HG02938 (cell line): ENCODE measurements at regions not wholly inside any gene's neighbourhood (a gene's known extent, or its start where the extent isn't known, plus 50 kb on each side); places are given as distances from the start of the nearest gene placed in this dataset.

ENCODE experiments used
- ATAC-seq: cut with Tn5 transposase; IDR thresholded peaks from one replicate; pipeline ENCODE4 v1.9.1; 2021; ENCODE audit warnings: mild to moderate bottlenecking, moderate library complexity; ENCODE audit not compliant: unreplicated experiment

DNA sequence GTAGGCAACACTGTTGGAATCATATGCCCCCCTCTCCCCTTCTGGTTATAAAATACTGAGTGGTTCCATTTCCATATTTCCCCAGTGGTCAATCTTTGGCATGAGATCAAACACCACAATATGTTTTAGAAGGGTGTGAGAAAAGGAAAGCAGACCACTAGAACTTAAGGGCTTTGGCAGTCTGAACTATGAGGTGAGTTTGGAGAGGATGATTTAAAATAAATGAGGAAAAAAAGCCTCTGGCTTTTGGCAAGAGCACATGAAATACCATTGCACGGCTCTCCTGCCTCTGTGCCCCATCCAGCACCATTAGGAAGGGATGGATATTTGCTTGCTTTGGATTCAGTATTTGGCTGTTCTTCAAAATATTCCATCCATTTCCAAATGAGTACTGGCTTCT, 339.5 kb upstream of the C1orf87 start:
- ATAC-seq, result no peak

- ATAC-seq, result no peak
Measured at GRCh38 chr1:60411591-60411990, 338.0 kb upstream of the C1orf87 start.

- ATAC-seq, result no peak
Measured at GRCh38 chr1:60402816-60403215, 329.2 kb upstream of the C1orf87 start.

- no peak for ATAC-seq
Measured at GRCh38 chr1:60402216-60402615, 328.6 kb upstream of the C1orf87 start.

DNA sequence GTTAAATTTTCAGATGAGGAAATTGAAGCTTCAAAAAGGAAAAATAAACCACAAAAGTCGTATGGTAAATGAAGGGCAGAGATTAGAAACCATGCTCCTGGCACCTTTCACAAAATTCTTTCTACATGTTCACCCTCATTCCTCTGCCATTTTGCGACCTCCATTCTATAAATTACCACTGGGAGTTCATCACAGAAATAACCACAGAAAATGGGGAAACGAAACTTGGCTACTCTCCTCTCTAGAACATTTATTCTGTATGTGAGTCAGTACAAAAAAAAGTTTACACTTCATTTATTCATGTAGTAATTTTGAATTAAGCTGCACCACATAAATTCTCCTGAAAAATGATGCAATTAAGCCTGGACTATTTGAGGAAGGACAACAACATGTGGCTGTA, 320.9 kb upstream of the C1orf87 start:
- no peak for ATAC-seq

- peak; percentile 77 for ATAC-seq
Measured at GRCh38 chr1:60390593-60391282, 317.2 kb upstream of the C1orf87 start.

DNA sequence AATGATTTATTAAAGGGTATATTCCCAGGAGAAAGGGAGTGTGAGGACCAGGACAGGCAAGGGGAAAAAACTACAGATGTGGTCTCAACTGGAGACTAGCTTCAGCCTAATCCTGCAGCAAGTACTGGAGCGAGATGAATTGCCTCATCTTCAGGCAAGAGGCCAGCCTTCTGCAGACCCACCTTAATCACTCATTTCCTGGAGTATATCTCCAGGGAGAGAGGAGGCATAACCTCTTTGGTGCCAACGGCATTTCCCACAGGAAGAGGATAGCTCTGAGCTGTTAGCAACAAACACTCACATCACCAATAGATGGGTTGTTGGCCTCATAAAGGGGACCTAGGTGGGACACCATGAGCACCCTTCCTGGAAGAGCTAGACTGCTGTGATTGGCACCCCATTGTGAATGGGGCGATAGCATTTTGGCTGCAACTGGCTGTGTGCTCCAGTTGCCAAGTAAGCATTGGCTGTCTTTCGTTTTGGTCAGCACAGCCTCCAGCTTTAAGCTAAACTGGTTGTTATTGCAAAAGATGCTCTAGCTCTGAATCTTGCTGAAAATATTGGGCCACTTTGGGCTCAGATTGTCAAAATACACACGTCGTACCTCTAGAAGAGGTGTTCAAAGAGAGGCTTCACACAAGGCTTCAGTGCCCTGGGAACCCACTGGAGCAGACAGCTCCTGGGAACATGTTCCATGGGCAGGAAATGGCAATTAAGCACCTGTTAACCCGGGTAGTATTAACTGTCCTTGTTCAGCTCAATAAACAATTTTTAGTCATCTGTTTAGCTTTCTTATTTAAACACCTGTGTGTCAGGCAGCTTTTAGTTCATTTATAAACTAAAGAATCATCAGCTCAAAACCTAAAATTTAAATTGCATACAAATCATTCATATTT, 314.8 kb upstream of the C1orf87 start:
- no peak for ATAC-seq

DNA sequence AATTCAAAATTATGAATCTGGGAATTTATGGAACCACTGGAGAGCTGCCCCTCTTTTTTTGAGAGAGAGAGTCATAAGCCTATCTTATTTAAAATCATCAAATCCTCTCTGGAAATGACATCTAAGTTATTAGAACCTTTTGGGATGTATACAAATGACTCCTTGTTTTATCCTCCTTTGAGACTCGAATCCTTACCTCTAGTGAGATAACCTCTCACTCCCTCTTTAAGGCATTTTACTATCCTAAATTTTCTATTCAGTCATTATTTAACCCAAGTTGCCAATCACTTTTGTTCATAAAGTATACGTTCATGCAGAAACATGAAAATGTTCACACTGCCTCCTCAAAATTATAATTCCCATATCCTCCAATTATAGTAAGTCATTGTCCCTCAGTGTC, 313.6 kb upstream of the C1orf87 start:
- no peak for ATAC-seq

- ATAC-seq, result no peak
Measured at GRCh38 chr1:60386249-60386648, 312.7 kb upstream of the C1orf87 start.

DNA sequence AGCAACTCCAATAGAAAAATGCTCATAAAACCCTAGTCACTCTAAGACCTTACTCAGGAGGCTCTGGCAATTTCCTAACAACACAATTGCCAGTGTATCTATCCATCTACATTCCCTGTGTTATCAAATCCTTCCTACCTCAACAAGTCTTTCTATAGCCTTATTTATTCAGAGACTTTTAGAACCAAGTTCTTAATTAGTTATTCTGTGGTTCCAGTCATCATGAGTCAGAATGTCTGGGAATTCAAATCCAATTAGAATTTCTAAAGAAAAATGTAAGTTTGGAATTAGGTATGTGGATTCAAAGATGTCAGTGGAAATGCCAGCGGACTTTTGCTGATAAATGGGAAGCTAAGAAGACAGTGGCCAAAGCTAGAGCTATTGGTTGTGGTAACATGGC, 302.6 kb upstream of the C1orf87 start:
- ATAC-seq, result no peak

- ATAC-seq, result no peak
Measured at GRCh38 chr1:60374537-60374936, 301.0 kb upstream of the C1orf87 start.

DNA sequence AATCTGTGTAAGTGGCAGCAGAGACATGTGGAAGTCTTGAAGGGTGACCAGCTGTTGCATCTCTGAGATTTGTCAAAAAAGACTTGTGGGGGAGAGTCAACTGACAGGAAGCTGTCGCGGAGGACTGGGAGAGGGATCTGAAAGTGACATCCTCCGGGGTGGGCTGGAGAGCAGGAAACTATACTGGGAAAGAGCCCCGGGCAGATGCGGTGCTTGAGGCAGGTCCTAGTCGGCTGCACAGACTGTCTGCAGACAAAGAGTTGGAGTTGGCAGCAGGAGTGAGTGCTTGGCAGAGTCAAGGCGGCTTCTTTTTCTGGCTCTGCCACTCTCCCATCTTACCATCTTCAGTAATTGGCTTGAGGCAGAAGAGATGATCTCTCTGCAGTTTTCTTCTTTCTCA, 294.0 kb upstream of the C1orf87 start:
- ATAC-seq, result no peak

DNA sequence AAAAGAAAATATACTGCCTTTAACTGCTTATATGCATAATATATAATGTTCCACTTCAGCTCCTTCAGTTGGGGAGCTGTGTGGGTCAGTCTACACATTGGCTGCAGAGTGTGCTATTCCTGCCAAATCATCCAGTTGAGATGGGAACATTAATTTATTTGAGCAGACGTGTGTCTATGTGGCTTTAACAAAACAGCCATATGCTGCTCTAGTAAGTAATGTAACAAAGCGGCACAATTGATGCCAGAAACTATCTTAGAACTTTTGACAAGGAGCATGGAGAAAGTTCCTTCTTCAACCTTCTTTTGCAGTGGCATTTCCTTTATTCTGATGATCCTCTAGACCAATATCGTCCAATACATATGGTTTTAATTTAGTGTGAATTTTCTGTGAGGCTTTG, 285.9 kb upstream of the C1orf87 start:
- no peak for ATAC-seq

DNA sequence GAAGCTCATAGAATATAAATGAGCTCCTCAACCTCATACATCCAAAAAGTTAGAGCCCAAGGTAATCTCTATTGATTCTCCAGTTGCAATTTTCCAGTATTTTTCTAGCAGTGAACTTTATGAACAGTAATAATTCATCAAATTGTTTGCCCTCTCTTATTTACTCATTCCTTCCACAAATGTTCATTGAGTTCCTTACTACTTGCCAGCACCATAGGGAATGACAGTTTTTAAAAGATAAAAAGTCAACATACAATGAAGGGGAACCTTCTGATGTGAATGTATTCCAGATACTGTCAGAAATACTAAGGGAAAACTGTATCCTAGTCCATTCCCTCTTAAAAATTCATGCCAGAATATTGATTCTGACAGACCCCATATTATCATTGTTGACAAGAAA, 277.0 kb upstream of the C1orf87 start:
- ATAC-seq, result no peak

- no peak for ATAC-seq
Measured at GRCh38 chr1:60348884-60349283, 275.3 kb upstream of the C1orf87 start.

DNA sequence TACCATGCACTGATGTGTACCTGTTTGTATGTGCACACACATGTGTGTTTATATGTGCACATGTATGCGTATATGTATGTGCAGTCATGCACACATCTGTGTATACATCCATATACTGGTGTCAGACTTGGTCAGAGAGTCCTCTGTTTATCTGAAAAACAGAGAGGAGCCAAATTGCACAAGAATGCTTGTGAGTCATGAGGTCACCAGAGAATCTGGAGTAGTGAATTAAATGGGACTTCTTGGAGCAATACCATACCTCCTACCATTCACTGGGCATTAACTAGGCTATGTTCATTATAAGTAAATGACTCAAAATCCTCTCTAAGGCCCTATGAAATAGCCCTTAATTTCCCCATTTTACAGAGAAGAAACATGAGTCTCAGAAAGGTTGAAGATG, 272.1 kb upstream of the C1orf87 start:
- ATAC-seq, result no peak

- ATAC-seq, result no peak
Measured at GRCh38 chr1:60345049-60345448, 271.5 kb upstream of the C1orf87 start.

DNA sequence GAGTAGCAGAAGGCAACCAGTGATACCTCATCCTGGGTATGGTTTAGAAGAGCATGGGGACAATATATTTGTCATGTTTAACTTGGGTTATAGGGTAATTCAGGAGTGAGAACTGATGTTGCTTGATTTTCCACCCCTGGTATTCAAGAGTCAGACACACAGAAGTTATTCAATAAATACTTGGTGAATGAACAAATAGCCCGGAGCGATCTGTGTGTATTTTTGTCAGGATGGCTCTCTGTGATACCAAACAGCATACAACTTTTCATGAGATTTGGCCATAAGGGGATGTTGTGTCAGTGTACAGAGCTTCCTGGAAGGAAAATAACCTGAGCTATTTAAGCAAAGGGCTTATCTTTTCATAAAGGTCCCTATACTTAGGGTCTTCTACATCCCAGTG, 270.2 kb upstream of the C1orf87 start:
- ATAC-seq, result no peak

DNA sequence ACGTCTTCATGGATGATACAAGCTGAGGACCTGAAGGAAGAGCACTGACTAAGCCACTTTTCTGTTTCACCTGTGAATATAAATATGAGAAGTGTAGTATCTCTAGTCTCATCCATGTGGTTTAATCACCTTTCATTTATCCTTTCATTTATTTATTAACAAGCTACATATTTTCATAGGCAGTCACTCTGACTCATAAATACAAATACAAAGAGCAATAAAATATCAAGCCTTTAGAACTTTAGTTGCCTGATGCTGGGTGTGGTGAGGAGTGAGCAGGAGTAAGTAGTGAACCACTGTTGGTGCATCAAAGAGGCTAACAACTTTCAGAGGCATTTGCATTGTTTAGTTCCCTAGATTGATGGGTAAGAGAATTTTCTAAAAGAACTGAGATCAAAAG, 269.0 kb upstream of the C1orf87 start:
- no peak for ATAC-seq

- ATAC-seq, result no peak
Measured at GRCh38 chr1:60341274-60341673, 267.7 kb upstream of the C1orf87 start.

- ATAC-seq, result no peak
Measured at GRCh38 chr1:60331647-60332046, 258.1 kb upstream of the C1orf87 start.

GRCh38 chr1:60329651-60330050, 256.1 kb upstream of the C1orf87 start:
- no peak for ATAC-seq
